Gastrocnemius medialis (tissue), 4 donors: ENCODE measurements at regions not wholly inside any gene's neighbourhood (a gene's known extent, or its start where the extent isn't known, plus 50 kb on each side); places are given as distances from the start of the nearest gene placed in this dataset.

Experiments
- CTCF ChIP-seq, 5 experiments: fragments of 450-650 bp in 3 of 5; fragments of 200-600 bp in 2 of 5; sonication (generic) in 2 of 5; IDR thresholded peaks in 4 of 5; conservative IDR thresholded peaks in 1 of 5; 1 replicate in 4 of 5; 2 replicates in 1 of 5; pipeline ENCODE4 v1.5.1; 2016 to 2019; ENCODE audit warnings: antibody characterized with exemption in 5 of 5, mild to moderate bottlenecking in 3 of 5, moderate library complexity in 3 of 5
- POLR2A ChIP-seq, 2 donors: fragments of 450-650 bp; IDR thresholded peaks; one replicate each; pipeline ENCODE4 v1.6.1; 2017; ENCODE audit warnings: antibody characterized with exemption in 2 of 2, mild to moderate bottlenecking in 2 of 2, moderate library complexity in 2 of 2

DNA sequence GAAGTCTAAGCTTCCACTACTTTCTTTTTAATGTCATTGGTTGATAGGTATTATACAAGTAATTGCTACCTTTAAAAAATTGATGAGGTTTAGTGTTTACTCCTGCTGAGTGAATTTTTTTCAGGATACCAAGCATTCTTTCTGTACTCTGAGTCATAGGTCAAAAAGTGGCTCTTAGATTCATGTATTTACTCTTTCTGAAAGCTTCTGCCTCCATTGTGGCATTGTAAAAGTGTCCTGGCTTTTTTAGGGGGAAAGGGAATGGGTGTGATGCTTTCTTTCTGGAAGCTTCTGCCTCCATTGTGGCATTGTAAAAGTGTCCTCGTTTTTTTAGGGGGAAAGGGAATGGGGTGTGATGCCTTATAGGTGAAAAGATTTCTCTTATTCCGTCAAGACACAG lies 286.5 kb downstream of the LPIN1 start:
- no peak for TF ChIP-seq CTCF (IDR thresholded peaks at IDR 0.05 in 4 of 5, conservative IDR thresholded peaks at IDR 0.05 in 1 of 5)
- TF ChIP-seq POLR2A (IDR thresholded peaks at IDR 0.05): no peak
